ENCODE measurements at regions not wholly inside any gene's neighbourhood (a gene's known extent, or its start where the extent isn't known, plus 50 kb on each side); places are given as distances from the start of the nearest gene placed in this dataset.
A peak's percentile ranks its signal among the peaks of the same experiment; 100 is the strongest.

DNA sequence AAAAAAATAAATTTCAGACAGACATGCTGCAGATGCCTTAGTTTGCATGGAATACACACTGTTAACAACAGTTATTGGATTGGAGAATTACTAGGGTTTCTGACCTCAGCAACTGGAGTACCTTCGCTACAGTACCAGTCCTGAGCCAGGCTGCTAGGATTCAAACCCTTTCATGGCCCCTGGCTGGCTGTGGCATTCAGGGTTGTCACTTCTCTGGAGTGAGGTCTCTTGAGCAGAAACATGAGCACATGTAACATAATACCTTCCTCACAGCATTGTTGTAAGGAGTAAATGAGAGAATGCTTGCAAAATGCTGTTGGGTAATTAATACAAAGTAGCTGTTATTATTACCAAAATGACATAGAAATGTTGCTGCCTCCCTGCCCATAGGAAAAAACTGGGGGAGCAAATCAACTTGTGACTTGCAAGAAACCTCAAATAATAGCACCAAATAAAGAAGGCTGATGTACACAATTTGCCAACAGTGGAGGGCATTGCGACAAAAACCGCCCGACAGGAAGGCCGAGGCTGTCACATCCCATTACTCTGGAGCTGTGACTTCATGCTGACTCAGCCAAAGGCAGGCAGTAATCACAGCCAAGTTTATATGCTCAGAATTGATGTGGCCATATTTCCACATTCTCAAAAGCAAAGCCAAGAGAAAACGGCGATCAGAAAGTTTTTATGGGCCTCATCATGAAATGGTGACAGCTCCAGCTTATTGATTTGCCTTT lies 100.4 kb downstream of the RFC3 start:
- no peak for DNase-seq
- Histone ChIP-seq H3K36me3 (no peaks in the 10 kb centered on the region), H3K27ac (no peak overlapping the region), H3K4me1 (no peaks in the 10 kb centered on the region), H3K9me3 (no peaks in the 10 kb centered on the region), H3K4me3 (no peak overlapping the region), H3K27me3 (replicated peaks in 1 of 7) (no peaks in the 10 kb centered on the region)
- intact Hi-C loops (cut with DNase I; ENCODE audit: low total_unique reads), result no loop called here
- WGBS, 5 donors, result 51 to 75% (median 56%) methylated on average over 7 of the region's 7 CpGs
- TF ChIP-seq POLR2AphosphoS5 (IDR thresholded peaks at IDR 0.05) (peak in 1 of 3 donors; percentile 32), POLR2A (IDR thresholded peaks at IDR 0.05) (no peak)
- TF ChIP-seq, protein P1, sequence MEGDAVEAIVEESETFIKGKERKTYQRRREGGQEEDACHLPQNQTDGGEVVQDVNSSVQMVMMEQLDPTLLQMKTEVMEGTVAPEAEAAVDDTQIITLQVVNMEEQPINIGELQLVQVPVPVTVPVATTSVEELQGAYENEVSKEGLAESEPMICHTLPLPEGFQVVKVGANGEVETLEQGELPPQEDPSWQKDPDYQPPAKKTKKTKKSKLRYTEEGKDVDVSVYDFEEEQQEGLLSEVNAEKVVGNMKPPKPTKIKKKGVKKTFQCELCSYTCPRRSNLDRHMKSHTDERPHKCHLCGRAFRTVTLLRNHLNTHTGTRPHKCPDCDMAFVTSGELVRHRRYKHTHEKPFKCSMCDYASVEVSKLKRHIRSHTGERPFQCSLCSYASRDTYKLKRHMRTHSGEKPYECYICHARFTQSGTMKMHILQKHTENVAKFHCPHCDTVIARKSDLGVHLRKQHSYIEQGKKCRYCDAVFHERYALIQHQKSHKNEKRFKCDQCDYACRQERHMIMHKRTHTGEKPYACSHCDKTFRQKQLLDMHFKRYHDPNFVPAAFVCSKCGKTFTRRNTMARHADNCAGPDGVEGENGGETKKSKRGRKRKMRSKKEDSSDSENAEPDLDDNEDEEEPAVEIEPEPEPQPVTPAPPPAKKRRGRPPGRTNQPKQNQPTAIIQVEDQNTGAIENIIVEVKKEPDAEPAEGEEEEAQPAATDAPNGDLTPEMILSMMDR (IDR thresholded peaks at IDR 0.05 in 8 of 11, conservative IDR thresholded peaks at IDR 0.05 in 3 of 11), result no peak

DNA sequence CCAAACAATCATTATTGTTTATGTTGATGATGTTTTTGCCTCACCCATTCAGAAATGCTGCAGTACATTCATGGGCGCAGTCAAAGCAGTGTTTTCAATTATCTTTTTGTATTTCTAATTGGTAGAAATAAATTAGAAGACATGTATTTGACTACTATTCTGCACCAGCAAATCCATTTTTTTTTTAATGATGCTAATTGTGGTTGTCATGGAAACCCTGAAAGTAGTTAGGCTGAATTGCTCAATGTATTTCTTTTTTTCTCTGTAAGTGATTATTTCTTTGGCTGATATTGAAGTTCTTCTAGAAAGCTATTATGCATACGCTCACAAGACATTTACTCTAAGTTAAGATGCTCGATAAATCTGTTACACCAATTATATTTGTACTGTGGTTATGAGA lies 101.2 kb downstream of the RFC3 start:
- no peaks in the 10 kb centered on the region for H3K9me3 ChIP-seq
- 91 to 98% (median 97%) methylated on average over 3 of the region's 3 CpGs for WGBS, 5 donors
- TF ChIP-seq, protein P1 (IDR thresholded peaks at IDR 0.05 in 8 of 11, conservative IDR thresholded peaks at IDR 0.05 in 3 of 11), result no peak
- TF ChIP-seq POLR2A (IDR thresholded peaks at IDR 0.05) (no peak), POLR2AphosphoS5 (IDR thresholded peaks at IDR 0.05) (no peak)
- no peaks in the 10 kb centered on the region for H3K27me3 ChIP-seq (replicated peaks in 1 of 7)
- no peaks in the 10 kb centered on the region for H3K4me1 ChIP-seq
- DNase-seq, result no peak
- H3K27ac ChIP-seq, result no peak overlapping the region
- no peaks in the 10 kb centered on the region for H3K36me3 ChIP-seq
- H3K4me3 ChIP-seq, result no peak overlapping the region
- intact Hi-C loops (cut with DNase I; ENCODE audit: low total_unique reads), result no loop called here

DNA sequence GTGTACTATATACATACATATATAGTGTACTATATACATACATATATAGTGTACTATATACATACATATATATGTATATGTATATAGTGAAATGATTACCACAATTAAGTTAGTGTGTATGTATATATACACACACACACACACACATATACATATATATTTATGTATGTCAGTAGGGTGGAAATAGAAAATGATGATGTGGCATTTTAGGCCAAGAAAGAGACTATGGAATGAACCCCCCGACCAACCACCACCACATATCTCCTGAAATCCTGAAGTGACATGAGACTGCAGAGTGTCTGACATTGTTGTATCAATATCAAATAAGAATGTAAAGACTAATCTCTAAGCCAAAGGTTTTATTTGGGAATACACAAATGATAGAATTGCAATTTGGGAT lies 107.6 kb downstream of the RFC3 start:
- Histone ChIP-seq H3K36me3 (no peaks in the 10 kb centered on the region), H3K27me3 (replicated peaks in 1 of 7) (no peaks in the 10 kb centered on the region), H3K4me1 (no peaks in the 10 kb centered on the region), H3K27ac (no peak overlapping the region), H3K9me3 (no peaks in the 10 kb centered on the region), H3K4me3 (no peak overlapping the region)
- intact Hi-C loops (cut with DNase I; ENCODE audit: low total_unique reads), result no loop called here
- WGBS, 5 donors, result 62 to 100% (median 92%) methylated on average over 1 of the region's 1 CpG
- TF ChIP-seq POLR2A (IDR thresholded peaks at IDR 0.05), result no peak
- no peak for TF ChIP-seq POLR2AphosphoS5 (IDR thresholded peaks at IDR 0.05)
- TF ChIP-seq, protein P1 (IDR thresholded peaks at IDR 0.05 in 8 of 11, conservative IDR thresholded peaks at IDR 0.05 in 3 of 11), result no peak
- DNase-seq, result no peak

DNA sequence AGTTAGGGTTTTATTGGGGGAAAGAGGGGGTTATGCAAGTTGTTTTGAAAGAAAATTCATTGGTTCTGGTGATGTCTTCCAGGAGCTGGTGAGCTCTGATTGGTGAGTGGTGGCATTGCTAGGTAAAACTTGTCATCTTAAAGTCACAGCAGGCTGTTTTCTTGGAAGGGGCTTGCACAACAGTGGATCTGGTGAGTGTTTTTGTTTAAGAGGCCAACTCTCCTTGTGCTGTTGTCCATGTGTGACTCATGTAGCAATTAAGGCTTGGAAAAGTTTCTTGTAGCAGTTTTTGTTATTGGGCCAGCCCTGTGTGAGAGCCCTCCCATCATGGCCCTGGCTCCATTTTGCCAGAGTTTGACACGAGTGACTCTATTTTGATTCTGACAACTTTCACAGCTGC lies 109.4 kb downstream of the RFC3 start:
- no peak for DNase-seq
- 71 to 92% (median 85%) methylated on average over 1 of the region's 1 CpG for WGBS, 5 donors
- no peaks in the 10 kb centered on the region for H3K36me3 ChIP-seq

More for the DNA sequence above, 109.4 kb downstream of the RFC3 start:
- Histone ChIP-seq H3K4me1 (no peaks in the 10 kb centered on the region), H3K9me3 (no peaks in the 10 kb centered on the region), H3K27ac (no peak overlapping the region), H3K27me3 (replicated peaks in 1 of 7) (no peaks in the 10 kb centered on the region), H3K4me3 (no peak overlapping the region)
- no peak for TF ChIP-seq POLR2AphosphoS5 (IDR thresholded peaks at IDR 0.05)
- TF ChIP-seq POLR2A (IDR thresholded peaks at IDR 0.05), result no peak
- TF ChIP-seq, protein P1 (IDR thresholded peaks at IDR 0.05 in 8 of 11, conservative IDR thresholded peaks at IDR 0.05 in 3 of 11), result no peak
- intact Hi-C loops (cut with DNase I; ENCODE audit: low total_unique reads), result no loop called here

Data from spleen (tissue), 11 donors.